Daoy (cell line): ENCODE measurements at regions not wholly inside any gene's neighbourhood (a gene's known extent, or its start where the extent isn't known, plus 50 kb on each side); places are given as distances from the start of the nearest gene placed in this dataset.

Experiments
- DNase-seq: peaks from one replicate; pipeline ENCODE4 v3.0.0-alpha.2; 2015; ENCODE audit warnings: low read depth

DNA sequence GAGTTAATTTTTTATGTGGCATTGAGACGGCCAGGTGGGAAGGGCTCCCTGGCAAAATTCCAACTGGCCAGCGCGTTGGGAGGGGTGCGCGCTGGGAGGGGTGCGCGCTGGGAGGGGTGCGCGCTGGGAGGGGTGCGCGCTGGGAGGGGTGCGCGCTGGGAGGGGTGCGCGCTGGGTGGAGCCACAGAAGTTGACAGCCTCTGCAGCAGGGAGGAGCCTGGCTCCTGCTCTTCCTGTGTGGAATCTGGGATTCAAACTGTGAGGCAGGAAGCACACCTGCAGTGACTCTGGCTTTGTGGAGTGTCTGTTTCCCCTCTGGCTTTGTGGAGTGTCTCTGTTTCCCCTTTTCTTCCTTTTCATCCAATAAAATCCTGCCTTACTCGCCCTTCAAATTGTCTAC, 147.9 kb upstream of the CBLN2 start:
- peak; percentile 15 for DNase-seq

DNA sequence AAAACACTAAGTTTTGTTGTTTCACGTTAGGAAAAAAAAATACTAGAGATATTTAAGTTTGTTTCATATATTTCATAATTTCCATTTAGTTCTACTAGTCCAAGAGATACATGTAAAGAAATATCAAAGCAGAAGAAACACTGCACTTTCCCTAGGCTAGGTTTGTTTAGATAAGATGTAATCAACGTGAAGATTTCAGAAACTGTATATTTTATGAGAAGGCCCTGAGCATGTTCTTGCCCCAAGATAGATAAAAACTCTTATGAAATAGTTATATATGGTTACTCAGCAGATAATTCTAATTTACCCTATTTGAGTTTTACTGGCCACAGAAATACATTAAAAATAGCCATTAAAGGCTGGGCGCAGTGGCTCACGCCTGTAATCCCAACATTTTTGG, 143.6 kb upstream of the CBLN2 start:
- DNase-seq = no peak

- peak; percentile 14 for DNase-seq
These were observed 131.3 kb upstream of the CBLN2 start for GRCh38 chr18:72675394-72675793.

DNA sequence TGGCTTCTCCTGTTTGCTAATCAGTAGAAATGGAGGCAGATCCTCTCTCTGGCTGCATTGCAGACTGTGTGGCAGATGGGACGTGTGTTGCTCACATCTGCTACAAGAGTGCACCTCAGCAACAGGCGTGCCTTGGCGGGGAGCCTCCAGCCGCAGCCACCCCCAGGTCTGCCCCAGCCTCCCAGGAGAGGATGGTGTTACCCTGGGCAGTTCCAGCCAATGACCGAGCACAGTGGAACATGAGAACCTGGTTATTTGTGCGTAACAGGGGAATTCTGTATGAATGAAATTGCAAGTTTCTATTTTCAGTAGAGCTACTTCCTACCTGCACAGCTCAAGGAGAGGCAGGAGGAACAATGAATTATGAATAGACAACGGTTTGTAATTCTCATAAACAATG, 130.6 kb upstream of the CBLN2 start:
- DNase-seq = peak; percentile 70

GRCh38 chr18:72673242-72673641, 129.1 kb upstream of the CBLN2 start:
- DNase-seq = no peak

GRCh38 chr18:72672364-72673184, 128.4 kb upstream of the CBLN2 start:
- peak; percentile 22 for DNase-seq

DNA sequence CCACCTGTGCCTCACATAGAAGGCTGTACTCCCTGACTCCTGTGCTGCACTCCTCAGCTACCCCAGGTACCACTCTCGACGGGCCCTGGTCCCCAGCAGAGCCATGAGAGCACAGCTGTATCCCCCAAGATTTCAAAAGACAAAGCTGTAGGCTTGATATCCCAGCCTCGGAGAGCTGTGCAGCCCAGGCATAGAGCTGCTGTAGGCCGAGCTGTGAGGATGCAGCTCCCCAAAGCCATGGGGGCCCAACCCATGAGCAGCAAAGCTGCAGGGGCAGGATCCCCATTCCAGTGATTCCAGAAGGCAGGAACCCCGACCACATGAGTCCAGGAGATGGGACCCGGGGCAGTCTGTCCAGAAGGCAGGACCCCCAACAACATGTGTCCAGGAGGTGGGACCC, 123.8 kb upstream of the CBLN2 start:
- DNase-seq = no peak

DNA sequence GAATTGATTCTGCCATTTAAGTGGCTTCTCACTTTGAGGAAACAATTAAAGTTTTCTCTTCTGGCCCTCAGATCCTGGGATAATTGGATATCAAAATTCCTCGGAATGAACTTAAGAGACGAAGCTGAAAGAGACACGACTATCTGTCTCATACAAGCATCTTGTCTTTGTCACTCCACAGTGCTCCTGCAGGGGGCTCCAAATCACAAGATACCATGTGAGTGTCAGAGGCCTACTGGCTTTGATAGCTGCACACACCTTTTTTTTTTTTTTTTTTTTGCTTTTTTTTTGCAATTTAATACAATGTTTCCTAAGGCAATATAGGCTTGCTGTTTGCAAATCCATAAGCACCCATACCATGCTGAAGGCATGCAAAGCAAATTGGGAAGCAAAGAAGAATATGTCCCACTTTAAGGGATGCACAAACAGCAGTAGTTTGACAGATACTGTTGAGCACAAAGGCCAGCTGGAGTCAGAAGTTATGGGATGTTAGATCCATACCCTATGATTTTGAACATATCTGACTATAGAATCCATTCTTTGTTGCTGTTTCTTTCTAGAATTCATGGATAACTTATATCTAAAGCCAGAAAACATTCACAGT, 109.0 kb upstream of the CBLN2 start:
- peak; percentile 53 for DNase-seq

DNA sequence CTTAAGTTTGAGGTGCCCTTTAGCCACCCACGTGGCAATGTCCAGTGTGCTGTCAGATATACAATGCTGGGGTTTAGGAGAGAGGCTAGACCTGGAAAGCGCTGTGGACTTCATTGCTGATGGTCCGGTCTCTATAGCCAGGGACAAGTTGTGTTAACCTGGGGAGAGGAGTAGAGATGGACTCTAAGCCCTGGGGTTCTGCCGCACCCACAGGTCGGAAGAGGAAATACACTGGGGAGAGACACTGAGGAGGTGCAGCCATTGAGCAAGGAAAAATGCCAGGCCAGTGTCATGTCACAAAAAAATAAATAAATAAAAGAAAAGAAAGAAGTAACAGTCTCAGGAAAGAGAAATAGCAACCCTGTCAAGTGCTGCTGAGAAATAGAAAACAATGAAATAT, 106.9 kb upstream of the CBLN2 start:
- DNase-seq = no peak

GRCh38 chr18:72648481-72648960, 104.4 kb upstream of the CBLN2 start:
- no peak for DNase-seq

GRCh38 chr18:72648079-72648478, 103.9 kb upstream of the CBLN2 start:
- DNase-seq = no peak

DNA sequence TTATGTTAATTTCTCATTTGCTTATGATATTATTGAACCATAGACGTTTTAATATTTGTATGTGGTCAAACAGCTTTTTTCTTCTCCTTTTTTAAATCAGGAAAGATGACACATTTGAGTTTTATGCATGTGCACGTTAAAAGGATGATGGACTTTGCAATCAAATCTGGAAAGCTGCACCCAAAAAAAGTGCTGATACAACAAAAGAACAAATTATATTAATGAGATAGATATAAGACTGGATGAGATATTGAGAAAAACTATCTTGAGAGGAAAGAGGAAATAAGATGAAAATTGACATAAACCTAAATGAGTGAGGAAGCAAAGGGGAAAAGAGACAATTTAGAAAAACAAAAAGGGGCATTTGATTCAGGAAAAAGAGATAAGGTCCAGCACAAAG, 96.4 kb upstream of the CBLN2 start:
- DNase-seq = no peak

- no peak for DNase-seq
These were observed 94.2 kb upstream of the CBLN2 start for GRCh38 chr18:72638376-72638775.

GRCh38 chr18:72637721-72638120, 93.6 kb upstream of the CBLN2 start:
- peak; percentile 4 for DNase-seq

GRCh38 chr18:72637299-72637698, 93.2 kb upstream of the CBLN2 start:
- DNase-seq = no peak

- DNase-seq = no peak
These were observed 92.5 kb upstream of the CBLN2 start for GRCh38 chr18:72636611-72637010.

- no peak for DNase-seq
These were observed 90.4 kb upstream of the CBLN2 start for GRCh38 chr18:72634500-72634899.

- DNase-seq = no peak
These were observed 86.8 kb upstream of the CBLN2 start for GRCh38 chr18:72630991-72631390.

DNA sequence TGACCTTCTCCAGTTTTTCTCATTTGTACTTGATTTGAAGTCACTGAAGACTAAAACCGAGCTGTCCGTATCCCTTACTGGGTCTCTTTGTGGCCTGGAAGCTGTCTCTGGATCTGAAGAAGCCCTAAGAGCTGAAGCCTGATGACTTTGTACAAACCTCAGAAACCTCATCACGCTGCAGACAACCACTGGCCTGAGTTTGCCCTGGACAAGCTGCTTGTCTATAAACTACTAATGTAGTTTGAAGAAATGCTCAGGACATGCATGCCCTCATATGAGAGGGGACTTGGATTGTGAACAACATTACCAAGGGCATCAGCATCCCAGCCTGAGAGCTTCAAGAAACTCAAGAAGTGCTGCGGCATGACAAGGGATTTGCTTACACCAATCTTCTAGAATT, 79.3 kb upstream of the CBLN2 start:
- DNase-seq = no peak

DNA sequence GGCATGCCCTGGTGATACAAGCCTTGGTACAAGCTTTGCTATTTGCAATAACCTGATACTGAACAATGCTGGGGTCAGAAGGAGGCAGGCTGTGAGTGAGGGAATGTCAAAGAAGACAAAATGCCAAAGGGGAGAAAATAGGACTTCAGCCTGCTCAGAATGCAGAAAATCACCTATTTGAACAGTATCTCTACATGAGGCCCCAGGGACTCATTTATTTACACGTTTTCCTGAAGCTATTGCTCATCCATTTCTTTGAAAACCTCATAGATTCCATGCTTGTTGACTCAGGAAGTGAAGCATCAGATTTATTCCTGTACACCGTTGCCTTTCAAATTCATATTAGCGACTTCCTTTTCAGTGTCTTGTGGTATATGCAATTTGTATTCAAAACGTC, 69.4 kb upstream of the CBLN2 start:
- DNase-seq = no peak

- no peak for DNase-seq
These were observed 68.9 kb upstream of the CBLN2 start for GRCh38 chr18:72612894-72613533.

DNA sequence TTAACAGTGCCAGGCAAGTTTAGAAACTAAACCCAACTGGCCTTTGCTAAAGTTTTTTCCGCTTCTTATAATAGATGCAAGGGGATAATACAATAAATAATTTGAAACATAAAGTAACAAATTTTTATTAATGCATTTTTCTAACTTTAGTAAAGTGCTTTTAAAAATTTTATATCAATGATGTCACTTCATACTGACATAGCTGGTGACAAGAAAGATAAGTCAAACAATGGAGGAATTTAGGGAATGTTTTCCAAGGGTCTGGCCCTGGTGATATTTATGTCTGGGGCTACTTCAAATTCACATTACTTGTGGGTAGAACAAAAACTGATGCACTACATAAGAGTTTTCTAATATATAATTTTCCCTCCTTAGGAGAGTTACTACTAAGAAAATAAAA, 61.2 kb upstream of the CBLN2 start:
- DNase-seq = no peak

DNA sequence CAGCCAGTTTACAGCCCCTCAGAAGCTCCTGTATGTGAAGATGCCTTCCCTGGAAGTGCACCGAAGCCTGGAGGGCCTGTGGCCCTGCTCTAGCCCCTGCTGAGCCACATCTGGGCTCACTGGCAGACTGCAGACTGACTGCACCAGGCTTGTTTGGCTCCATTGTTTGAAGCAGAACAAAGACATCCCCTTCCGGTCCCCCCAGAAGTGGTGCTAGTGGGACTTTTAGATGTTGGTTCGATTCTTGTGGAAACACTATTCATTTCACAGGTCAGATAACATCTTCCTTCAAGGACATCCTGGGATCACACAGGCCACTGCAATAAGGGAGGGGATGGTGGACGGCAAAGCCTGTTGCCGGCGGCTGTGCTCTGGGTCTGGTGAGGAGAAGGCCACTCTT, 57.8 kb upstream of the CBLN2 start:
- no peak for DNase-seq
